GM21447 (cell line): ENCODE measurements at regions not wholly inside any gene's neighbourhood (a gene's known extent, or its start where the extent isn't known, plus 50 kb on each side); places are given as distances from the start of the nearest gene placed in this dataset.
A peak's percentile ranks its signal among the peaks of the same experiment; 100 is the strongest.

Source experiments
- ATAC-seq: cut with Tn5 transposase; IDR thresholded peaks from one replicate; pipeline ENCODE4 v1.9.1; 2021; ENCODE audit not compliant: unreplicated experiment

- no peak for ATAC-seq
These were observed 170.0 kb downstream of the SEC61B start for GRCh38 chr9:99391937-99392594.

GRCh38 chr9:99392986-99393385, 170.9 kb downstream of the SEC61B start:
- no peak for ATAC-seq

GRCh38 chr9:99393993-99394392, 171.9 kb downstream of the SEC61B start:
- ATAC-seq, result no peak

- ATAC-seq, result no peak
These were observed 176.2 kb downstream of the SEC61B start for GRCh38 chr9:99398241-99398640.

- ATAC-seq, result no peak
These were observed 177.4 kb downstream of the SEC61B start for GRCh38 chr9:99399474-99399873.

- no peak for ATAC-seq
These were observed 178.2 kb downstream of the SEC61B start for GRCh38 chr9:99400184-99400731.

- no peak for ATAC-seq
These were observed 179.8 kb downstream of the SEC61B start for GRCh38 chr9:99401680-99402504.

- ATAC-seq, result no peak
These were observed 181.3 kb downstream of the SEC61B start for GRCh38 chr9:99403371-99403770.

GRCh38 chr9:99405359-99405758, 183.3 kb downstream of the SEC61B start:
- no peak for ATAC-seq

- no peak for ATAC-seq
These were observed 184.9 kb downstream of the SEC61B start for GRCh38 chr9:99406939-99407338.

GRCh38 chr9:99411068-99411467, 189.0 kb downstream of the SEC61B start:
- ATAC-seq, result no peak

- ATAC-seq, result no peak
These were observed 189.5 kb downstream of the SEC61B start for GRCh38 chr9:99411479-99412115.

GRCh38 chr9:99412606-99413005, 190.5 kb downstream of the SEC61B start:
- ATAC-seq, result no peak

GRCh38 chr9:99414321-99414720, 192.2 kb downstream of the SEC61B start:
- no peak for ATAC-seq

- ATAC-seq, result no peak
These were observed 193.5 kb downstream of the SEC61B start for GRCh38 chr9:99415606-99416005.

GRCh38 chr9:99416007-99416406, 193.9 kb downstream of the SEC61B start:
- peak; percentile 76 for ATAC-seq

GRCh38 chr9:99419070-99419469, 197.0 kb downstream of the SEC61B start:
- no peak for ATAC-seq

GRCh38 chr9:99421369-99421768, 199.3 kb downstream of the SEC61B start:
- ATAC-seq, result no peak

- ATAC-seq, result no peak
These were observed 203.0 kb downstream of the SEC61B start for GRCh38 chr9:99425124-99425523.

- no peak for ATAC-seq
These were observed 204.1 kb downstream of the SEC61B start for GRCh38 chr9:99425923-99426842.

GRCh38 chr9:99427260-99427659, 205.2 kb downstream of the SEC61B start:
- no peak for ATAC-seq
